NB4 (cell line): ENCODE measurements at regions not wholly inside any gene's neighbourhood (a gene's known extent, or its start where the extent isn't known, plus 50 kb on each side); places are given as distances from the start of the nearest gene placed in this dataset.

Experiments
- MYC ChIP-seq: IDR thresholded peaks from 2 replicates; pipeline ENCODE4 v1.6.1; 2011; ENCODE audit warnings: low read depth, low read length
- POLR2A ChIP-seq: IDR thresholded peaks from 2 replicates; pipeline ENCODE4 v1.6.1; 2011; ENCODE audit warnings: mild to moderate bottlenecking; ENCODE audit not compliant: insufficient read length; ENCODE audit errors: extremely low read depth
- TF ChIP-seq, protein P1 (sequence below): IDR thresholded peaks from one replicate; pipeline ENCODE4 v1.5.1; 2012; ENCODE audit warnings: low read depth, low read length

DNA sequence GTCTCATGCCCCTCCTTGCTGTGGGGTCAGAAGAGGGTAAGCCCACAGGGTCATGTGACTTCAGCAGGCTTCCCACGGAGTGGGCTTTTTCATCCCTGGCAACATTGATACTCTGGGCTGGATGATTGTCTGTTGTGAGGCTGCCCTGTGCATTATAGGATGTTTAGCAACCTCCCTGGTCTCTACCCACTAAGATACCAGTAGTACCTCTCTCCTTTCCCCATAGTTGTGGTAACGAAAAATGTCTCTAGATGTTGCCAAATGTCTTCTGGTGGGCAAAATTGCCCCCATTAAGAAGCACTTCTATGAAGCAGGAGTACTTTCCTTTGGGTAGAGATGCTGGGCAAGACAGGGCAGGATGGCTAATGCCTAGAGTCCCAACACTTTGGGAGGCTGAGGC, 232.5 kb upstream of the ZNF217 start:
- TF ChIP-seq, protein P1, sequence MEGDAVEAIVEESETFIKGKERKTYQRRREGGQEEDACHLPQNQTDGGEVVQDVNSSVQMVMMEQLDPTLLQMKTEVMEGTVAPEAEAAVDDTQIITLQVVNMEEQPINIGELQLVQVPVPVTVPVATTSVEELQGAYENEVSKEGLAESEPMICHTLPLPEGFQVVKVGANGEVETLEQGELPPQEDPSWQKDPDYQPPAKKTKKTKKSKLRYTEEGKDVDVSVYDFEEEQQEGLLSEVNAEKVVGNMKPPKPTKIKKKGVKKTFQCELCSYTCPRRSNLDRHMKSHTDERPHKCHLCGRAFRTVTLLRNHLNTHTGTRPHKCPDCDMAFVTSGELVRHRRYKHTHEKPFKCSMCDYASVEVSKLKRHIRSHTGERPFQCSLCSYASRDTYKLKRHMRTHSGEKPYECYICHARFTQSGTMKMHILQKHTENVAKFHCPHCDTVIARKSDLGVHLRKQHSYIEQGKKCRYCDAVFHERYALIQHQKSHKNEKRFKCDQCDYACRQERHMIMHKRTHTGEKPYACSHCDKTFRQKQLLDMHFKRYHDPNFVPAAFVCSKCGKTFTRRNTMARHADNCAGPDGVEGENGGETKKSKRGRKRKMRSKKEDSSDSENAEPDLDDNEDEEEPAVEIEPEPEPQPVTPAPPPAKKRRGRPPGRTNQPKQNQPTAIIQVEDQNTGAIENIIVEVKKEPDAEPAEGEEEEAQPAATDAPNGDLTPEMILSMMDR = no peak
- TF ChIP-seq POLR2A (no peak), MYC (no peak)
